Nephron progenitor cell (in vitro differentiated cells): ENCODE measurements at regions not wholly inside any gene's neighbourhood (a gene's known extent, or its start where the extent isn't known, plus 50 kb on each side); places are given as distances from the start of the nearest gene placed in this dataset.
"Not testable (repeated sequence)": the region's sequence is repeated elsewhere in the genome, so short reads cannot be mapped to it uniquely, and the experiment has no call there.

Source experiments
- DNase-seq: peaks from one replicate; pipeline ENCODE4 v3.0.0; 2021
- H3K27ac Mint-ChIP-seq: 2 replicates; pipeline ENCODE4 v1.8.0; 2021; ENCODE audit warnings: mild to moderate bottlenecking, moderate library complexity, mixed read lengths
- H3K27me3 Mint-ChIP-seq: 2 replicates; pipeline ENCODE4 v1.8.0; 2021; ENCODE audit warnings: mild to moderate bottlenecking, low read depth, mixed read lengths; ENCODE audit not compliant: poor library complexity
- H3K36me3 Mint-ChIP-seq: 2 replicates; pipeline ENCODE4 v1.8.0; 2021; ENCODE audit warnings: low read depth, mixed read lengths
- H3K4me1 Mint-ChIP-seq: 2 replicates; pipeline ENCODE4 v1.8.0; 2021; ENCODE audit warnings: mixed read lengths
- H3K4me3 Mint-ChIP-seq: 2 replicates; pipeline ENCODE4 v1.8.0; 2021; ENCODE audit warnings: mild to moderate bottlenecking, moderate library complexity, mixed read lengths
- H3K9me3 Mint-ChIP-seq: 2 replicates; pipeline ENCODE4 v1.8.0; 2021; ENCODE audit warnings: mild to moderate bottlenecking, moderate library complexity, mixed read lengths
- CTCF ChIP-seq: fragments of 200-600 bp; sonication (generic); IDR thresholded peaks from 2 replicates; pipeline ENCODE4 v1.5.0; 2021; ENCODE audit warnings: antibody characterized with exemption

GRCh38 chr11:21987261-21987660, 205.6 kb upstream of the ANO5 start:
- Mint-ChIP-seq H3K9me3 (no peaks in the 10 kb centered on the region), H3K27me3 (no peaks in the 10 kb centered on the region), H3K4me3 (no peak overlapping the region), H3K27ac (no peak overlapping the region), H3K4me1 (no peaks in the 10 kb centered on the region), H3K36me3 (no peaks in the 10 kb centered on the region)
- no peak for TF ChIP-seq CTCF
- DNase-seq, result no peak

DNA sequence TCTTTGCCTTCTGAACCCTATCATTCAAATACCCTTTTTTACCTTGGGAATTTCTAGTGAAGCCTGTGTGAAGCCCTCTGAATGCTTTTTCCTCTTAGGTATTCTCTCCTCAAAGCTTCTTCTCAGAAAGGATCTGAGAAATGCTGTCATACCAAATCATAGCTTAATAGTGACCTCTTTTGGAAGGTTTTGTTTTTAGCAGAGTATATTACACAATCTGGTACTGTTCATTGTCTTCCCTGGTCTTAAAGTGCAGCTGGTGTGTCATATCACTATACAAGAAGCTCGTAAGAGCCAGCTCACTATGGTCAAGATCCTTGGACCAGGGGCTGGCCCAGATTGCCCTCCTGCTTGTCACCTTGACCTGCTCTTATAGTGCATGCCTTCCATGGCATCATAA, 204.4 kb upstream of the ANO5 start:
- no peak for TF ChIP-seq CTCF
- H3K27ac Mint-ChIP-seq, result no peak overlapping the region
- no peak overlapping the region for H3K4me3 Mint-ChIP-seq
- no peaks in the 10 kb centered on the region for H3K9me3 Mint-ChIP-seq
- H3K27me3 Mint-ChIP-seq, result no peaks in the 10 kb centered on the region
- no peak for DNase-seq
- no peaks in the 10 kb centered on the region for H3K36me3 Mint-ChIP-seq
- no peaks in the 10 kb centered on the region for H3K4me1 Mint-ChIP-seq

DNA sequence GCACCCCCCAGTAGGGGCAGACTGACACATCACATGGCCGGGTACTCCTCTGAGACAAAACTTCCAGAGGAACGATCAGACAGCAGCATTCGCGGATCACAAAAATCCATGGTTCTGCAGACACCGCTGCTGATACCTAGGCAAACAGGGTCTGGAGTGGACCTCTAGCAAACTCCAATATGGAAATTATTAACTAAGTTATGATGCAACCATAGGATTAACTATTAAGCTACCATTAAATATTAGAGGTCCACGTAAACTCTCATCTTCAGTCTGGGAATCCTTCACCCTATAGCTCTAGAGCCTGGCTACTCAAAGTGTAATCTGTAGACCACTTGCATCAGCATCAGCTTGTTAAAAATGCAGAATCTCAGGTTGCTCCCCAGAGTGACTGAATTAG, 191.1 kb upstream of the ANO5 start:
- not testable (repeated sequence) for H3K36me3 Mint-ChIP-seq, DNase-seq, H3K4me3 Mint-ChIP-seq, H3K27me3 Mint-ChIP-seq, H3K4me1 Mint-ChIP-seq, H3K27ac Mint-ChIP-seq
- H3K9me3 Mint-ChIP-seq, result peaks cover 22% of the 10 kb centered on the region

- no peak overlapping the region for H3K4me3 Mint-ChIP-seq
- H3K27me3 Mint-ChIP-seq, result no peaks in the 10 kb centered on the region
- no peak for TF ChIP-seq CTCF
- DNase-seq, result no peak
- no peaks in the 10 kb centered on the region for H3K36me3 Mint-ChIP-seq
- H3K4me1 Mint-ChIP-seq, result no peaks in the 10 kb centered on the region
- no peak overlapping the region for H3K27ac Mint-ChIP-seq
- H3K9me3 Mint-ChIP-seq, result peaks cover 3% of the 10 kb centered on the region
Observed at GRCh38 chr11:22006901-22007300, 186.0 kb upstream of the ANO5 start.

- Mint-ChIP-seq H3K27ac (no peak overlapping the region), H3K9me3 (peaks cover 20% of the 10 kb centered on the region), H3K27me3 (no peaks in the 10 kb centered on the region), H3K4me1 (no peaks in the 10 kb centered on the region), H3K36me3 (no peaks in the 10 kb centered on the region), H3K4me3 (no peak overlapping the region)
- no peak for DNase-seq
- TF ChIP-seq CTCF, result no peak
Observed at GRCh38 chr11:22031791-22032190, 161.1 kb upstream of the ANO5 start.

DNA sequence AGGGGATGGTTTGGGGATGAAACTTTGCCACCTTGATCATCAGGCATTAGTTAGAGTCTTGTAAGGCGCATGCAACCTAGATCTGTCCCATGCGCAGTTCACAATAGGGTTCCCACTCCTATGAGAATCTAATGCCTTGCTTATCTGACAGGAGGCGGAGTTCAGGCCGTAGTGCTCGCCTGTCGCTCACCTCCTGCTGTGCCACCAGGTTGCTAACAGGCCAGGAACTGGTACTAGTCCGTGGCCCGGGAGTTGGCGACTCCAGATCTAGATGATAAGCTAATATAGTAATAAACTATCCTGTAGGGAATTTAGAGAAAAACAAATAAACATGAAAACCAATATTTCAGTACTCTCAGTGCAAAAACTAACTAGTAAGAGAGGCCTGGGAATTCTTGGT, 155.4 kb upstream of the ANO5 start:
- Mint-ChIP-seq H3K36me3 (no peaks in the 10 kb centered on the region), H3K9me3 (no peaks in the 10 kb centered on the region)

More for the DNA sequence above, 155.4 kb upstream of the ANO5 start:
- Mint-ChIP-seq H3K4me1 (no peaks in the 10 kb centered on the region), H3K27me3 (no peaks in the 10 kb centered on the region), H3K4me3 (no peak overlapping the region), H3K27ac (no peak overlapping the region)
- no peak for DNase-seq
- TF ChIP-seq CTCF, result no peak
